Natural killer cell (primary cell): ENCODE measurements at regions not wholly inside any gene's neighbourhood (a gene's known extent, or its start where the extent isn't known, plus 50 kb on each side); places are given as distances from the start of the nearest gene placed in this dataset.
"Not testable (repeated sequence)": the region's sequence is repeated elsewhere in the genome, so short reads cannot be mapped to it uniquely, and the experiment has no call there.

Experiments
- ATAC-seq, 3 donors: fragments of 150-1000 bp in 2 of 3; fragments of 200-7000 bp in 1 of 3; cut with Tn5 transposase; 1 replicate in 1 of 3; 2 replicates in 2 of 3; pipeline ENCODE4 v1.10.0; 2021; ENCODE audit warnings: mild to moderate bottlenecking in 2 of 3, moderate library complexity in 2 of 3
- DNase-seq, 2 donors: peaks; one replicate each; pipeline versions ENCODE4 v3.0.0 to v3.0.0-alpha.2; 2013 to 2021; ENCODE audit warnings: mixed read lengths in 1 of 2
- H3K27ac ChIP-seq: one replicate; pipeline ENCODE4 v1.5.1; 2013; ENCODE audit warnings: mild to moderate bottlenecking, low read length
- H3K27me3 ChIP-seq: one replicate; pipeline ENCODE4 v1.6.1; 2013; ENCODE audit warnings: low read length; ENCODE audit not compliant: control insufficient read depth, insufficient read depth
- H3K36me3 ChIP-seq: one replicate; pipeline ENCODE4 v1.6.1; 2013; ENCODE audit warnings: low read length; ENCODE audit not compliant: control insufficient read depth, insufficient read depth
- H3K4me1 ChIP-seq: one replicate; pipeline ENCODE4 v1.6.1; 2013; ENCODE audit warnings: low read length; ENCODE audit not compliant: control insufficient read depth, insufficient read depth
- H3K4me3 ChIP-seq: one replicate; pipeline ENCODE4 v1.5.1; 2013; ENCODE audit warnings: low read length
- H3K9me3 ChIP-seq: one replicate; pipeline ENCODE4 v1.6.1; 2013; ENCODE audit warnings: low read length; ENCODE audit not compliant: control insufficient read depth, insufficient read depth
- H3K27ac Mint-ChIP-seq, 2 donors: one replicate each; pipeline ENCODE4 v1.8.0; 2022; ENCODE audit warnings: mild to moderate bottlenecking in 2 of 2, mixed read lengths in 2 of 2, moderate library complexity in 1 of 2
- H3K27me3 Mint-ChIP-seq, 2 donors: one replicate each; pipeline ENCODE4 v1.8.0; 2022; ENCODE audit warnings: low read depth in 2 of 2, mixed read lengths in 2 of 2
- H3K36me3 Mint-ChIP-seq: one replicate; pipeline ENCODE4 v1.8.0; 2022; ENCODE audit warnings: mixed read lengths
- H3K4me1 Mint-ChIP-seq, 2 donors: one replicate each; pipeline ENCODE4 v1.8.0; 2022; ENCODE audit warnings: mixed read lengths in 2 of 2
- H3K4me3 Mint-ChIP-seq: one replicate; pipeline ENCODE4 v1.8.0; 2022; ENCODE audit warnings: mild to moderate bottlenecking, moderate library complexity, mixed read lengths
- H3K9me3 Mint-ChIP-seq, 2 donors: one replicate each; pipeline ENCODE4 v1.8.0; 2022; ENCODE audit warnings: mixed read lengths in 2 of 2
- WGBS: methylation state at CpG from one replicate; pipeline ENCODE4 v1.1.7; 2013; ENCODE audit warnings: missing lambda C conversion rate; ENCODE audit not compliant: insufficient coverage; 5-methylcytosine and 5-hydroxymethylcytosine counted together
- intact Hi-C: fragments of 100-400 bp; cut with micrococcal nuclease; formaldehyde crosslinking; loops from one replicate; pipeline ENCODE4 v1.14.2; 2022
- TF ChIP-seq, protein P1 (sequence below): fragments of 200-600 bp; IDR thresholded peaks from one replicate; pipeline ENCODE4 v1.8.0; 2022; ENCODE audit warnings: antibody characterized with exemption

DNA sequence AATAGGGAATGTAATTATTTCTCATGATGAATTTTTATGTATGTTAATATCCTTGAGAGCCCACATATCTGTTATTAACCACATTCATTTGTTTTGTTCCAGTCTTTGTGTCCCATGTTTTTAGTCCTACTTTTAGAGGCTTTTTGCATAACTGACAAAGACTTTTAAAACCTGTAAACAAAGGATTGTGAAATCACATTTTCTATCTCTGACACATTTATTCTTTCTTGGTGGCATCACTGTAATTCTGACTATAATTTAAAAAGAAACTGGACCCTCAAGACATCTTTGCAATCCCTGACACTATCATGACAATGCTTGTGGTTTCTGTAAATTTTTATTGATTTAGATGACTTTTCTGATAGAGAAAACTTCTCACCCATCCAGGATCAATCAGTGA, 313.1 kb downstream of the SIPA1L2 start:
- peaks cover 2 to 3% of the 10 kb centered on the region in 2 donors for H3K9me3 Mint-ChIP-seq
- Histone ChIP-seq H3K27me3 (no peaks in the 10 kb centered on the region), H3K36me3 (no peaks in the 10 kb centered on the region), H3K9me3 (no peaks in the 10 kb centered on the region), H3K4me1 (no peaks in the 10 kb centered on the region), H3K27ac (no peak overlapping the region), H3K4me3 (no peak overlapping the region)
- intact Hi-C loops: no loop called here
- H3K36me3 Mint-ChIP-seq: no peaks in the 10 kb centered on the region
- TF ChIP-seq, protein P1, sequence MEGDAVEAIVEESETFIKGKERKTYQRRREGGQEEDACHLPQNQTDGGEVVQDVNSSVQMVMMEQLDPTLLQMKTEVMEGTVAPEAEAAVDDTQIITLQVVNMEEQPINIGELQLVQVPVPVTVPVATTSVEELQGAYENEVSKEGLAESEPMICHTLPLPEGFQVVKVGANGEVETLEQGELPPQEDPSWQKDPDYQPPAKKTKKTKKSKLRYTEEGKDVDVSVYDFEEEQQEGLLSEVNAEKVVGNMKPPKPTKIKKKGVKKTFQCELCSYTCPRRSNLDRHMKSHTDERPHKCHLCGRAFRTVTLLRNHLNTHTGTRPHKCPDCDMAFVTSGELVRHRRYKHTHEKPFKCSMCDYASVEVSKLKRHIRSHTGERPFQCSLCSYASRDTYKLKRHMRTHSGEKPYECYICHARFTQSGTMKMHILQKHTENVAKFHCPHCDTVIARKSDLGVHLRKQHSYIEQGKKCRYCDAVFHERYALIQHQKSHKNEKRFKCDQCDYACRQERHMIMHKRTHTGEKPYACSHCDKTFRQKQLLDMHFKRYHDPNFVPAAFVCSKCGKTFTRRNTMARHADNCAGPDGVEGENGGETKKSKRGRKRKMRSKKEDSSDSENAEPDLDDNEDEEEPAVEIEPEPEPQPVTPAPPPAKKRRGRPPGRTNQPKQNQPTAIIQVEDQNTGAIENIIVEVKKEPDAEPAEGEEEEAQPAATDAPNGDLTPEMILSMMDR: no peak
- no peak for ATAC-seq
- no peak overlapping the region for H3K27ac Mint-ChIP-seq
- H3K27me3 Mint-ChIP-seq: peaks cover 0 to 4% of the 10 kb centered on the region in 2 donors
- no peaks in the 10 kb centered on the region for H3K4me1 Mint-ChIP-seq
- H3K4me3 Mint-ChIP-seq: no peak overlapping the region
- no peak for DNase-seq

DNA sequence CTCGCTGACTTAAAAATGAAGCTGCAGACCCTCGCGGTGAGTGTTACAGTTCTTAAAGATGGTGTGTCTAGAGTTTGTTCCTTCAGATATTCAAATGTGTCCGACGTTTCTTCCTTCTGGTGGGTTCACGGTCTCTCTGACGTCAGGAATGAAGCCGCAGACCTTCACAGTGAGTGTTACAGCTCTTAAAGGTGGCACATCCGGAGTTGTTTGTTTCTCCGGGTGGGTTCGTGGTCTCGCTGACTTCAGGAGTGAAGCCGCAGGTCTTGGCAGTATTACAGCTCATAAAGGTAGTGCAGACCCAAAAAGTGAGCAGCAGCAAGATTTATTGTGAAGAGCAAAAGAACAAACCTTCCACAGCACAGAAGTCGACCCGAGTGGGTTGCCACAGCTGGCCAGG, 316.1 kb downstream of the SIPA1L2 start:
- H3K4me3 ChIP-seq, intact Hi-C loops, H3K4me3 Mint-ChIP-seq, H3K4me1 ChIP-seq, H3K27me3 ChIP-seq, H3K27ac Mint-ChIP-seq, H3K9me3 Mint-ChIP-seq, DNase-seq, ATAC-seq, H3K4me1 Mint-ChIP-seq, H3K27me3 Mint-ChIP-seq, H3K36me3 ChIP-seq, H3K9me3 ChIP-seq, H3K36me3 Mint-ChIP-seq, H3K27ac ChIP-seq: not testable (repeated sequence)
- WGBS: 90% methylated on average over 15 of the region's 15 CpGs

GRCh38 chr1:232310541-232310940, 319.4 kb downstream of the SIPA1L2 start:
- H3K36me3 Mint-ChIP-seq: no peaks in the 10 kb centered on the region
- H3K27ac Mint-ChIP-seq: no peak overlapping the region
- DNase-seq: no peak
- Histone ChIP-seq H3K27ac (no peak overlapping the region), H3K36me3 (no peaks in the 10 kb centered on the region), H3K4me1 (no peaks in the 10 kb centered on the region), H3K27me3 (no peaks in the 10 kb centered on the region), H3K9me3 (no peaks in the 10 kb centered on the region), H3K4me3 (no peak overlapping the region)
- no peak for ATAC-seq
- H3K9me3 Mint-ChIP-seq: peaks cover 2 to 3% of the 10 kb centered on the region in 2 donors
- H3K27me3 Mint-ChIP-seq: peaks cover 8 to 10% of the 10 kb centered on the region in 2 donors
- H3K4me3 Mint-ChIP-seq: no peak overlapping the region
- H3K4me1 Mint-ChIP-seq: no peaks in the 10 kb centered on the region
- TF ChIP-seq, protein P1: no peak
- 72% methylated on average over 4 of the region's 5 CpGs for WGBS
- intact Hi-C loops: no loop called here

GRCh38 chr1:232308616-232309015, 321.3 kb downstream of the SIPA1L2 start:
- H3K4me1 Mint-ChIP-seq: no peaks in the 10 kb centered on the region
- intact Hi-C loops: no loop called here
- Histone ChIP-seq H3K4me1 (no peaks in the 10 kb centered on the region), H3K4me3 (no peak overlapping the region), H3K27me3 (no peaks in the 10 kb centered on the region), H3K27ac (no peak overlapping the region), H3K9me3 (no peaks in the 10 kb centered on the region), H3K36me3 (no peaks in the 10 kb centered on the region)
- no peak overlapping the region for H3K4me3 Mint-ChIP-seq
- H3K9me3 Mint-ChIP-seq: peaks cover 2 to 3% of the 10 kb centered on the region in 2 donors
- ATAC-seq (no peak), DNase-seq (no peak)
- H3K36me3 Mint-ChIP-seq: no peaks in the 10 kb centered on the region
- H3K27me3 Mint-ChIP-seq: peaks cover 22 to 27% of the 10 kb centered on the region in 2 donors
- TF ChIP-seq, protein P1: no peak
- WGBS: 65% methylated on average over 3 of the region's 3 CpGs
- H3K27ac Mint-ChIP-seq: no peak overlapping the region
